GM21367 (cell line): ENCODE measurements at regions not wholly inside any gene's neighbourhood (a gene's known extent, or its start where the extent isn't known, plus 50 kb on each side); places are given as distances from the start of the nearest gene placed in this dataset.
"Not testable (repeated sequence)": the region's sequence is repeated elsewhere in the genome, so short reads cannot be mapped to it uniquely, and the experiment has no call there.

Experiments
- ATAC-seq: cut with Tn5 transposase; IDR thresholded peaks from one replicate; pipeline ENCODE4 v1.9.1; 2021; ENCODE audit not compliant: unreplicated experiment

GRCh38 chr17:30589431-30589830, 112.2 kb downstream of the GOSR1 start:
- ATAC-seq, result no peak

- ATAC-seq, result no peak
These were observed 111.6 kb downstream of the GOSR1 start for GRCh38 chr17:30588798-30589247.

GRCh38 chr17:30586818-30587595, 109.8 kb downstream of the GOSR1 start:
- ATAC-seq, result no peak

- no peak for ATAC-seq
These were observed 107.6 kb downstream of the GOSR1 start for GRCh38 chr17:30584810-30585209.

- ATAC-seq, result no peak
These were observed 103.7 kb downstream of the GOSR1 start for GRCh38 chr17:30580916-30581315.

- ATAC-seq, result no peak
These were observed 102.6 kb downstream of the GOSR1 start for GRCh38 chr17:30579610-30580315.

GRCh38 chr17:30578015-30578717, 101.0 kb downstream of the GOSR1 start:
- not testable (repeated sequence) for ATAC-seq
